ENCODE measurements at regions not wholly inside any gene's neighbourhood (a gene's known extent, or its start where the extent isn't known, plus 50 kb on each side); places are given as distances from the start of the nearest gene placed in this dataset.

DNA sequence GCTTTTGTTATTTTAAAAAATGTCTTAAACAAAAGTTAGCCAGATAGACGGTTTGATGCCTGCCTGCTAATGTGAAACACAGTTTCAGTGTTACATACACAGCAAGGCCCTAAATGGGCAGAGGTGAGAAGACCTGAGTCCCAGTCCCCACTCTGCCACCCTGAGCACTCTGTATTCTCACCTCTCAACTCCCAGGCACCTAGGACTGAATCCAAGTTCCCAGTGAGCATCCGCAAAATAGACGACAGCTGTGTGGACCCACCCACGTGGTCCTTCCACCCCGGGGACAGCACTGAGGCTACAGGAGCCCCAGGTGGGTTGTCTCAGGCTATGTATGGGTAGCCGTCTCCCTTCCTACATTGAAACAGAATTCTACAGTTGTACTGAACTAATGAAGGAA, 111.5 kb downstream of the RPL27A start:
- Histone ChIP-seq H3K27ac (ENCODE audit: low read depth, low read length) (no peak overlapping the region), H4K20me1 (ENCODE audit: control insufficient read depth, insufficient read depth, low read depth, low read length) (no peaks in the 10 kb centered on the region), H3K4me1 (ENCODE audit: control insufficient read depth, low read length) (peaks cover 13% of the 10 kb centered on the region), H3F3A (ENCODE audit: control insufficient read depth, insufficient read depth) (no peaks in the 10 kb centered on the region), H3K4me3 (ENCODE audit: low read length) (no peak overlapping the region), H3K27me3 (ENCODE audit: control insufficient read depth, low read length) (no peaks in the 10 kb centered on the region), H3K9me3 (ENCODE audit: control insufficient read depth, insufficient read depth, low read length) (no peaks in the 10 kb centered on the region), H3K4me2 (ENCODE audit: low read length) (no peak overlapping the region), H3K9me2 (replicated peaks; ENCODE audit: control insufficient read depth, low read length) (no peaks in the 10 kb centered on the region), H3K36me3 (ENCODE audit: control insufficient read depth, low read length) (no peaks in the 10 kb centered on the region), H3K79me2 (ENCODE audit: control insufficient read depth, low read length) (no peaks in the 10 kb centered on the region)
- no peak for TF ChIP-seq EZH2phosphoT487 (IDR thresholded peaks at IDR 0.05; ENCODE audit: borderline replicate concordance, low read length)
- TF ChIP-seq, protein P1, sequence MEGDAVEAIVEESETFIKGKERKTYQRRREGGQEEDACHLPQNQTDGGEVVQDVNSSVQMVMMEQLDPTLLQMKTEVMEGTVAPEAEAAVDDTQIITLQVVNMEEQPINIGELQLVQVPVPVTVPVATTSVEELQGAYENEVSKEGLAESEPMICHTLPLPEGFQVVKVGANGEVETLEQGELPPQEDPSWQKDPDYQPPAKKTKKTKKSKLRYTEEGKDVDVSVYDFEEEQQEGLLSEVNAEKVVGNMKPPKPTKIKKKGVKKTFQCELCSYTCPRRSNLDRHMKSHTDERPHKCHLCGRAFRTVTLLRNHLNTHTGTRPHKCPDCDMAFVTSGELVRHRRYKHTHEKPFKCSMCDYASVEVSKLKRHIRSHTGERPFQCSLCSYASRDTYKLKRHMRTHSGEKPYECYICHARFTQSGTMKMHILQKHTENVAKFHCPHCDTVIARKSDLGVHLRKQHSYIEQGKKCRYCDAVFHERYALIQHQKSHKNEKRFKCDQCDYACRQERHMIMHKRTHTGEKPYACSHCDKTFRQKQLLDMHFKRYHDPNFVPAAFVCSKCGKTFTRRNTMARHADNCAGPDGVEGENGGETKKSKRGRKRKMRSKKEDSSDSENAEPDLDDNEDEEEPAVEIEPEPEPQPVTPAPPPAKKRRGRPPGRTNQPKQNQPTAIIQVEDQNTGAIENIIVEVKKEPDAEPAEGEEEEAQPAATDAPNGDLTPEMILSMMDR (IDR thresholded peaks at IDR 0.05; ENCODE audit: low read depth, low read length, poor library complexity, severe bottlenecking): no peak

DNA sequence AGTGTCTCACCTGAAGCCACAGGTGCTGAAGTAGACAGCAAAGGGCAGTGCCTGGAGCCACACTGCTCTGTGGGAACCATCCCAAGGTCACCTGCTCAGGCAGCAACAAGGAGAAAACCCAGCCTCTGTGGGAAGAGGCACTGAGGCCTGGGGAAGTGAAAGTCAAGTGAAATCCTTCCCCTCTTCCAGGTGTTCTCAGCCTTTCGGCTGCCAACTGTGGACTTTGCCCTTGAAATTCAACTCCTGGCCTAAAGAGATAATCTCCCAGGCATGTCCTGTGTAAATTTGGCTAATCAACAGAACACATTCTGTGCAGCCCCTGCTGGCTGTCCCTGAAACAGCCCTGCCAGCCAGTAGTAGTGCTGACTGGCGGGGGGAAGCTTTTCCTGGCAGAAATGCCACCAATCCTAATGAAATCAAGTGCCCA, 112.1 kb downstream of the RPL27A start:
- no peaks in the 10 kb centered on the region for H4K20me1 ChIP-seq (ENCODE audit: control insufficient read depth, insufficient read depth, low read depth, low read length)
- TF ChIP-seq, protein P1 (IDR thresholded peaks at IDR 0.05; ENCODE audit: low read depth, low read length, poor library complexity, severe bottlenecking): no peak
- TF ChIP-seq EZH2phosphoT487 (IDR thresholded peaks at IDR 0.05; ENCODE audit: borderline replicate concordance, low read length): no peak
- no peaks in the 10 kb centered on the region for H3F3A ChIP-seq (ENCODE audit: control insufficient read depth, insufficient read depth)
- no peak overlapping the region for H3K27ac ChIP-seq (ENCODE audit: low read depth, low read length)
- H3K27me3 ChIP-seq (ENCODE audit: control insufficient read depth, low read length): no peaks in the 10 kb centered on the region
- H3K36me3 ChIP-seq (ENCODE audit: control insufficient read depth, low read length): no peaks in the 10 kb centered on the region
- H3K9me2 ChIP-seq (replicated peaks; ENCODE audit: control insufficient read depth, low read length): no peaks in the 10 kb centered on the region
- H3K79me2 ChIP-seq (ENCODE audit: control insufficient read depth, low read length): no peaks in the 10 kb centered on the region
- H3K4me1 ChIP-seq (ENCODE audit: control insufficient read depth, low read length): peaks cover 13% of the 10 kb centered on the region
- no peak overlapping the region for H3K4me3 ChIP-seq (ENCODE audit: low read length)
- H3K9me3 ChIP-seq (ENCODE audit: control insufficient read depth, insufficient read depth, low read length): no peaks in the 10 kb centered on the region
- no peak overlapping the region for H3K4me2 ChIP-seq (ENCODE audit: low read length)

DNA sequence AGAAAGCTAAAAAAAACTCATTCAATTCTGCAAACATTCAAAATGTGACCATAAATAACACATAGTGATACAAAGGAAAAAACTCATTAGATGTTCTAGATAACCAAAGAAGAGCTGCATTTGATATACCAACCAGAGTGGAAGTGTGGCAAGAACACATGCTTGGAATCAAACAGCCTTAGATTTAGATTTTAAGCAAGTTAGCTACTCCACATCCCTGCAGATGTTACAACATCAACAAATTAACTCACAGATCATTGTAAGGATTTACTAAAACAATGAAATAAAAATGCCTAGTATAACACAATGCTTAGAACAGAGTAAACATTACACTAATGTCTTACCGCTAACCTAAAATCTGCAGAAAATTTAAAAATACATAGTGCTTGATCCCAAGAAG, 114.0 kb upstream of the AKIP1 start:
- H3F3A ChIP-seq (ENCODE audit: control insufficient read depth, insufficient read depth): no peaks in the 10 kb centered on the region
- H4K20me1 ChIP-seq (ENCODE audit: control insufficient read depth, insufficient read depth, low read depth, low read length): no peaks in the 10 kb centered on the region
- H3K9me3 ChIP-seq (ENCODE audit: control insufficient read depth, insufficient read depth, low read length): no peaks in the 10 kb centered on the region
- H3K9me2 ChIP-seq (replicated peaks; ENCODE audit: control insufficient read depth, low read length): no peaks in the 10 kb centered on the region
- H3K4me2 ChIP-seq (ENCODE audit: low read length): no peak overlapping the region
- no peak overlapping the region for H3K4me3 ChIP-seq (ENCODE audit: low read length)
- peaks cover 17% of the 10 kb centered on the region for H3K4me1 ChIP-seq (ENCODE audit: control insufficient read depth, low read length)
- no peaks in the 10 kb centered on the region for H3K27me3 ChIP-seq (ENCODE audit: control insufficient read depth, low read length)
- no peaks in the 10 kb centered on the region for H3K36me3 ChIP-seq (ENCODE audit: control insufficient read depth, low read length)
- no peak overlapping the region for H3K27ac ChIP-seq (ENCODE audit: low read depth, low read length)
- TF ChIP-seq, protein P1 (IDR thresholded peaks at IDR 0.05; ENCODE audit: low read depth, low read length, poor library complexity, severe bottlenecking): no peak
- no peak for TF ChIP-seq EZH2phosphoT487 (IDR thresholded peaks at IDR 0.05; ENCODE audit: borderline replicate concordance, low read length)
- H3K79me2 ChIP-seq (ENCODE audit: control insufficient read depth, low read length): no peaks in the 10 kb centered on the region

DNA sequence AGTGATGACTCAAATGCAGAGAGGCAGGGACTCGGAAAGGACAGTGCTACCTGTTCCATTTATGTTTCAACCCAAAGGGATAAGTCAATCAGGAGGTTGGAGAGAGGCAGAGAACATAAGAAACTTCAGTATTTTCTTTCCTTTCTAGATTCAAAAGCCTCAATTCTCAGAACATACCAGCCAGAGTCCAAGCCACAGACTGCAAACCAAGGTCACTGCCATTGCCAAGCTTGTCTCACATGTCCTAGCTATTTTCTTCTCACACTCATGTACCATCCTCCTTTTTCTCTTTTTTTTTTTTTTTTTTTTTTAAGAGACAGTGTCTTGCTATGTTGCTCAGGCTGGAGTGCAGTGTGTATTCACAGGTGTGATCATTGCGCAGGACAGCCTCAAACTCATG, 111.7 kb upstream of the AKIP1 start:
- no peak for TF ChIP-seq EZH2phosphoT487 (IDR thresholded peaks at IDR 0.05; ENCODE audit: borderline replicate concordance, low read length)
- TF ChIP-seq, protein P1 (IDR thresholded peaks at IDR 0.05; ENCODE audit: low read depth, low read length, poor library complexity, severe bottlenecking): no peak
- H3K27ac ChIP-seq (ENCODE audit: low read depth, low read length): no peak overlapping the region
- H3K79me2 ChIP-seq (ENCODE audit: control insufficient read depth, low read length): no peaks in the 10 kb centered on the region
- no peak overlapping the region for H3K4me2 ChIP-seq (ENCODE audit: low read length)
- no peaks in the 10 kb centered on the region for H4K20me1 ChIP-seq (ENCODE audit: control insufficient read depth, insufficient read depth, low read depth, low read length)
- peaks cover 17% of the 10 kb centered on the region for H3K4me1 ChIP-seq (ENCODE audit: control insufficient read depth, low read length)
- no peaks in the 10 kb centered on the region for H3K9me2 ChIP-seq (replicated peaks; ENCODE audit: control insufficient read depth, low read length)
- no peaks in the 10 kb centered on the region for H3K36me3 ChIP-seq (ENCODE audit: control insufficient read depth, low read length)
- no peaks in the 10 kb centered on the region for H3F3A ChIP-seq (ENCODE audit: control insufficient read depth, insufficient read depth)
- H3K27me3 ChIP-seq (ENCODE audit: control insufficient read depth, low read length): no peaks in the 10 kb centered on the region
- no peaks in the 10 kb centered on the region for H3K9me3 ChIP-seq (ENCODE audit: control insufficient read depth, insufficient read depth, low read length)
- H3K4me3 ChIP-seq (ENCODE audit: low read length): no peak overlapping the region
